HCT116 (cell line): ENCODE measurements at regions not wholly inside any gene's neighbourhood (a gene's known extent, or its start where the extent isn't known, plus 50 kb on each side); places are given as distances from the start of the nearest gene placed in this dataset.

Experiments used
- ATAC-seq: fragments of 200-7000 bp; cut with Tn5 transposase; 2 replicates; pipeline ENCODE4 v1.9.1; 2020; ENCODE audit warnings: mild to moderate bottlenecking, moderate library complexity
- BruUV-seq: library from RNA; stranded (reverse); fragments of 400-500 nt; replicated peaks from 2 replicates; lab custom pipeline; 2021; lab: Mats Ljungman, UMichigan
- CTCF ChIA-PET: fragments of 300-600 bp; sonication (Branson Sonifier 250); formaldehyde crosslinking; loops from one replicate; lab custom pipeline; 2021; ENCODE audit warnings: antibody characterized with exemption; lab: Charles Lee
- POLR2A ChIA-PET: fragments of 300-600, 350-600 bp; sonication (Branson Sonifier 250); formaldehyde crosslinking; loops from one replicate; lab custom pipeline; 2021; ENCODE audit warnings: antibody characterized with exemption; lab: Charles Lee
- RAD21 ChIA-PET, 2 experiments: fragments of 300-600 bp; sonication (Branson Sonifier 250); formaldehyde crosslinking; loops; one replicate each; lab custom pipeline; 2023; ENCODE audit warnings: low total read pairs in 2 of 2; ENCODE audit not compliant: uncharacterized antibody in 2 of 2, unreplicated experiment in 2 of 2, low non-redundant PET in 1 of 2; lab: Charles Lee
- DNase-seq: peaks from one replicate; pipeline ENCODE4 v3.0.0-alpha.2; 2010; ENCODE audit warnings: low read depth, low spot score
- H2AFZ ChIP-seq: fragments of 200-600 bp; shearing (Covaris generic), sonication (generic); 2 replicates; pipeline ENCODE4 v1.6.1; 2017; ENCODE audit warnings: low read depth, mixed run types, mixed read lengths, antibody characterized with exemption, low read length; ENCODE audit not compliant: poor library complexity, severe bottlenecking
- H3K27ac ChIP-seq: 2 replicates; pipeline ENCODE4 v1.5.1; 2012; ENCODE audit warnings: low read depth, low read length
- H3K27me3 ChIP-seq: fragments of 200-600 bp; sonication (generic); 2 replicates; pipeline ENCODE4 v1.6.1; 2016; ENCODE audit warnings: mixed run types, low read length, mixed read lengths; ENCODE audit not compliant: insufficient read depth
- H3K36me3 ChIP-seq, 2 experiments: fragments of 200-500 bp in 1 of 2; fragments of 200-600 bp in 1 of 2; sonication (Bioruptor generic) in 1 of 2; sonication (generic) in 1 of 2; 2 replicates each; pipeline versions ENCODE4 v1.5.1 to v1.6.1; 2014 to 2016; ENCODE audit warnings: low read length in 2 of 2, inconsistent platforms in 1 of 2, mixed read lengths in 1 of 2, mixed run types in 1 of 2; ENCODE audit not compliant: insufficient read depth in 2 of 2, control insufficient read depth in 1 of 2
- H3K4me1 ChIP-seq, 2 experiments: fragments of 200-600 bp in 1 of 2; sonication (generic) in 1 of 2; 2 replicates each; pipeline versions ENCODE4 v1.5.1 to v1.6.1; 2012 to 2017; ENCODE audit warnings: low read length in 2 of 2, inconsistent platforms in 1 of 2, mild to moderate bottlenecking in 1 of 2, mixed read lengths in 1 of 2, mixed run types in 1 of 2, moderate library complexity in 1 of 2; ENCODE audit not compliant: insufficient read depth in 2 of 2, control insufficient read depth in 1 of 2
- H3K4me2 ChIP-seq: fragments of 200-600 bp; sonication (generic); 2 replicates; pipeline ENCODE4 v1.6.1; 2017; ENCODE audit warnings: mixed run types, low read length, mixed read lengths
- H3K4me3 ChIP-seq, 2 experiments: fragments of 200-600 bp in 1 of 2; sonication (generic) in 1 of 2; replicated peaks in 1 of 2; 2 replicates each; pipeline ENCODE4 v1.5.1; 2011 to 2016; ENCODE audit warnings: low read length in 2 of 2, control low read depth in 1 of 2, low read depth in 1 of 2, mild to moderate bottlenecking in 1 of 2, mixed read lengths in 1 of 2, mixed run types in 1 of 2
- H3K79me2 ChIP-seq: fragments of 200-600 bp; sonication (generic); 2 replicates; pipeline ENCODE4 v1.6.1; 2017; ENCODE audit warnings: mild to moderate bottlenecking, mixed run types, low read length, moderate library complexity, mixed read lengths; ENCODE audit not compliant: insufficient read depth
- H3K9ac ChIP-seq: fragments of 200-600 bp; sonication (generic); 2 replicates; pipeline ENCODE4 v1.6.1; 2016; ENCODE audit warnings: low read length, mixed read lengths
- H3K9me2 ChIP-seq: fragments of 200-600 bp; sonication (generic), shearing (Covaris generic); 2 replicates; pipeline ENCODE4 v1.6.1; 2017; ENCODE audit warnings: mixed run types, mild to moderate bottlenecking, moderate library complexity; ENCODE audit not compliant: insufficient read depth
- H3K9me3 ChIP-seq, 2 experiments: fragments of 200-500 bp in 1 of 2; fragments of 200-600 bp in 1 of 2; sonication (Bioruptor generic) in 1 of 2; sonication (generic) in 1 of 2; 2 replicates each; pipeline ENCODE4 v1.6.1; 2014 to 2017; ENCODE audit warnings: low read length in 2 of 2, mixed read lengths in 2 of 2, inconsistent platforms in 1 of 2, low read depth in 1 of 2, mild to moderate bottlenecking in 1 of 2, mixed run types in 1 of 2, moderate library complexity in 1 of 2; ENCODE audit not compliant: control insufficient read depth in 1 of 2, insufficient read depth in 1 of 2
- H4K20me1 ChIP-seq: fragments of 200-600 bp; sonication (generic), shearing (Covaris generic); 2 replicates; pipeline ENCODE4 v1.6.1; 2017; ENCODE audit warnings: mixed run types, mild to moderate bottlenecking, moderate library complexity; ENCODE audit not compliant: insufficient read depth
- CEBPB ChIP-seq: IDR thresholded peaks from 2 replicates; pipeline ENCODE4 v1.6.1; 2012; ENCODE audit warnings: low read depth
- EGR1 ChIP-seq: IDR thresholded peaks from 2 replicates; pipeline ENCODE4 v1.6.1; 2012; ENCODE audit warnings: low read depth
- ELF1 ChIP-seq: IDR thresholded peaks from 2 replicates; pipeline ENCODE4 v1.6.1; 2012; ENCODE audit warnings: low read depth, borderline replicate concordance
- EZH2 ChIP-seq: fragments of 200-600 bp; sonication (generic); IDR thresholded peaks from 2 replicates; pipeline ENCODE4 v1.6.1; 2017; ENCODE audit warnings: antibody characterized with exemption, mixed run types
- FOSL1 ChIP-seq: IDR thresholded peaks from 2 replicates; pipeline ENCODE4 v1.6.1; 2012; ENCODE audit warnings: low read depth
- POLR2A ChIP-seq: IDR thresholded peaks from 2 replicates; pipeline ENCODE4 v1.7.0; 2011; ENCODE audit warnings: borderline replicate concordance; ENCODE audit not compliant: insufficient read depth, insufficient read length; ENCODE audit errors: extremely low read depth
- POLR2AphosphoS5 ChIP-seq: IDR thresholded peaks from 2 replicates; pipeline ENCODE4 v1.6.1; 2011; ENCODE audit warnings: mild to moderate bottlenecking, low read depth, low read length, moderate library complexity
- TCF7L2 ChIP-seq: IDR thresholded peaks from 2 replicates; pipeline ENCODE4 v1.7.0; 2011; ENCODE audit warnings: borderline replicate concordance, inconsistent platforms; ENCODE audit not compliant: insufficient read depth, insufficient read length; ENCODE audit errors: extremely low read depth
- ZBTB33 ChIP-seq: IDR thresholded peaks from 2 replicates; pipeline ENCODE4 v1.6.1; 2011; ENCODE audit warnings: mild to moderate bottlenecking, low read length, moderate library complexity; ENCODE audit not compliant: insufficient replicate concordance; ENCODE audit errors: extremely low read depth
- intact Hi-C: fragments of 100-400 bp; cut with micrococcal nuclease; formaldehyde crosslinking; loops from 2 replicates; pipeline ENCODE4 v1.10.0; 2022
- TF ChIP-seq, protein P1 (sequence below), 3 experiments: fragments of 200-600 bp in 1 of 3; sonication (generic) in 1 of 3; IDR thresholded peaks in 2 of 3; conservative IDR thresholded peaks in 1 of 3; 2 replicates each; pipeline ENCODE4 v1.5.1; 2012 to 2017; ENCODE audit warnings: low read depth in 2 of 3, low read length in 2 of 3, antibody characterized with exemption in 1 of 3, borderline replicate concordance in 1 of 3, control low read depth in 1 of 3, mild to moderate bottlenecking in 1 of 3, mixed read lengths in 1 of 3, mixed run types in 1 of 3, moderate library complexity in 1 of 3; ENCODE audit not compliant: insufficient read depth in 1 of 3

DNA sequence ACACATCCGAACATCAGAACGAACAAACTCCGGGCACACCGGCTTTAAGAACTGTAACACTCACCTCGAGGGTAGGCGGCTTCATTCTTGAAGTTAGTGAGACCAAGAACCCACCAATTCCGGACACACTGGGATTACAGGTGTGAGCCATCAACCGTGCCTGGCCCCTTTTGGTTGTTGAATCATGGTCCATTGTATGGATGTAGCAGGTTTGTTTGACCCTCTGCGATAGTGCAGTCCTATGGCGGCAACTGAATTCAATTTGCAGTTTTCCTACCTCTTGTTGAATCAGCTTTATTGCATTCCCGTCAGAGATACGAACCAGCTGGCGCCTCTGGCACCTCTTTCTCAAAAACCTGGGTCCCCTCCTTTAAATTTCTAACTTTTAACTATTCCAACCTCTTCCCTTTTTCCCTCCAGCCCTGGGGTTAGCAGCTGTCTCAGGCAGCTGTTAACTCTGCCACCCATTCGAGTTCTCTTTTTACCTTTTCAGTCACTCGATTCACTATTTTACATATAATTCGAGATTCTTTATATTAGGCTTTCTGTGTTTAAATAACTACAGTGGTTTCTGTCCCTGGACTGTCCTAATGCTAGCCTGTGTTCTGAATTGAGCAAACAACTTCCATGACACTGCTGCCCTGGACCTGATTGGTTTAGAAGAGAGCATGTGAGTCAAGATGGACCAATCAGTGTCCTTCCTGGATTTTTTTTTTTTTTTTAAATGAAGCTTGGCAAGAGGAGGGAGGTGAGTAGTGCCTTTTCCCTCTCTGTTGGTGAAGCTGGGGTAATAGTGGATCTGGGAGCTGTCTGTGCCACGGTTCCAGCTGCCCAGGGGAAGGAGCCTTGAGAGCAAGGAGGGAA lies 261.5 kb downstream of the PCNX1 start:
- H3K4me3 ChIP-seq, result no peak overlapping the region
- H3K79me2 ChIP-seq, result no peaks in the 10 kb centered on the region
- no peak overlapping the region for H3K9ac ChIP-seq
- TF ChIP-seq FOSL1 (no peak), POLR2A (no peak), ZBTB33 (no peak), EGR1 (no peak), EZH2 (no peak), POLR2AphosphoS5 (no peak), CEBPB (no peak), ELF1 (no peak), TCF7L2 (no peak)
- TF ChIP-seq, protein P1, sequence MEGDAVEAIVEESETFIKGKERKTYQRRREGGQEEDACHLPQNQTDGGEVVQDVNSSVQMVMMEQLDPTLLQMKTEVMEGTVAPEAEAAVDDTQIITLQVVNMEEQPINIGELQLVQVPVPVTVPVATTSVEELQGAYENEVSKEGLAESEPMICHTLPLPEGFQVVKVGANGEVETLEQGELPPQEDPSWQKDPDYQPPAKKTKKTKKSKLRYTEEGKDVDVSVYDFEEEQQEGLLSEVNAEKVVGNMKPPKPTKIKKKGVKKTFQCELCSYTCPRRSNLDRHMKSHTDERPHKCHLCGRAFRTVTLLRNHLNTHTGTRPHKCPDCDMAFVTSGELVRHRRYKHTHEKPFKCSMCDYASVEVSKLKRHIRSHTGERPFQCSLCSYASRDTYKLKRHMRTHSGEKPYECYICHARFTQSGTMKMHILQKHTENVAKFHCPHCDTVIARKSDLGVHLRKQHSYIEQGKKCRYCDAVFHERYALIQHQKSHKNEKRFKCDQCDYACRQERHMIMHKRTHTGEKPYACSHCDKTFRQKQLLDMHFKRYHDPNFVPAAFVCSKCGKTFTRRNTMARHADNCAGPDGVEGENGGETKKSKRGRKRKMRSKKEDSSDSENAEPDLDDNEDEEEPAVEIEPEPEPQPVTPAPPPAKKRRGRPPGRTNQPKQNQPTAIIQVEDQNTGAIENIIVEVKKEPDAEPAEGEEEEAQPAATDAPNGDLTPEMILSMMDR (IDR thresholded peaks at IDR 0.05 in 2 of 3, conservative IDR thresholded peaks at IDR 0.05 in 1 of 3; ENCODE audit: borderline replicate concordance in 1 of 3, insufficient read depth in 1 of 3, low read depth in 2 of 3, low read length in 2 of 3), result no peak
- CTCF ChIA-PET, result no interaction called here
- no peak for ATAC-seq
- BruUV-seq, result no TSS peak
- H2AFZ ChIP-seq, result no peak overlapping the region
- no peaks in the 10 kb centered on the region for H3K4me1 ChIP-seq
- RAD21 ChIA-PET, result no interaction called here
- H3K4me2 ChIP-seq, result no peak overlapping the region
- H3K27me3 ChIP-seq, result no peaks in the 10 kb centered on the region
- no peaks in the 10 kb centered on the region for H4K20me1 ChIP-seq
- intact Hi-C loops, result no loop called here
- no peaks in the 10 kb centered on the region for H3K36me3 ChIP-seq
- no peaks in the 10 kb centered on the region for H3K9me3 ChIP-seq
- POLR2A ChIA-PET, result no interaction called here
- no peaks in the 10 kb centered on the region for H3K9me2 ChIP-seq
- H3K27ac ChIP-seq, result no peak overlapping the region
- no peak for DNase-seq
